ENCODE measurements at regions not wholly inside any gene's neighbourhood (a gene's known extent, or its start where the extent isn't known, plus 50 kb on each side); places are given as distances from the start of the nearest gene placed in this dataset.

DNA sequence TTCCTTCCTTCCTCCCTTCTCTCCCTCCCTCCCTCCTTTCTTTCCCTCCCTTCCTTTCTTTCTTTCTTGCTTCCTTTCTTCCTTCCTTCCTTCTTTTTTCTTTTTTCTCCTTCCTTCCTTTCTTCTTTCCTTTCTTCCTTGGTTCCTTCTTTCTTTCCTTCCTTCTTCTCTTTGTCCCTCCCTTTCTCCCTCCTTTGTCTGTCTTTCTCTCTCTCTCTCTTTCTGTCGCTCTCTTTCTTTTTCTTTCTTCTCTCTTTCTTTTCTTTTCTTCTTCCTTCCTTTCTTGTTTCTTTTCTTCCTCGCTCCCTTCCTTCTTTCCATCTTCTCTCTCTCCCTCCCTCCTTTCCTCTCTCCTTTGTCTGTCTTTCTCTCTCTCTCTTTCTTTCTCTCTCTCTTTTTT lies 601.9 kb upstream of the JAG1 start:
- no peaks in the 10 kb centered on the region for H3K9me2 ChIP-seq
- no peak overlapping the region for H3K4me2 ChIP-seq
- H4K20me1 ChIP-seq (ENCODE audit: insufficient read depth) = no peaks in the 10 kb centered on the region
- ChIA-PET CTCF (interaction anchor here (0.7 kb wide), 1 partner anchor 1740 kb away, joined by 3 read pairs; no protein-coding TSS in a partner anchor), POLR2A (no interaction called here)
- no peaks in the 10 kb centered on the region for H3K9me3 ChIP-seq
- no peaks in the 10 kb centered on the region for H3K36me3 ChIP-seq (replicated peaks in 1 of 2; ENCODE audit: control insufficient read depth in 1 of 2, insufficient read depth in 2 of 2, low read length in 1 of 2)
- no peaks in the 10 kb centered on the region for H3K27me3 ChIP-seq (ENCODE audit: insufficient read depth)
- no peak overlapping the region for H3K9ac ChIP-seq
- H3K4me3 ChIP-seq (ENCODE audit: low read depth in 2 of 2, low read length in 1 of 2) = no peak overlapping the region
- no peak for DNase-seq
- H2AFZ ChIP-seq (ENCODE audit: low read depth) = peak overlapping the region; percentile 54; the same call in 1 of the 2 replicates
- H3K4me1 ChIP-seq (ENCODE audit: control insufficient read depth in 1 of 2, insufficient read depth in 2 of 2, low read depth in 1 of 2, low read length in 1 of 2) = no peaks in the 10 kb centered on the region; a peak in 1 of 4 replicates
- H3F3A ChIP-seq (replicated peaks; ENCODE audit: insufficient read depth) = no peaks in the 10 kb centered on the region
- H3K27ac ChIP-seq (ENCODE audit: low read depth in 2 of 2, low read length in 1 of 2) = no peak overlapping the region
- 88% methylated on average over 2 of the region's 2 CpGs for WGBS (ENCODE audit: low lambda C conversion rate)
- no peak for TF ChIP-seq NFIC (IDR thresholded peaks at IDR 0.05; ENCODE audit: borderline replicate concordance)
- TF ChIP-seq, protein P1, sequence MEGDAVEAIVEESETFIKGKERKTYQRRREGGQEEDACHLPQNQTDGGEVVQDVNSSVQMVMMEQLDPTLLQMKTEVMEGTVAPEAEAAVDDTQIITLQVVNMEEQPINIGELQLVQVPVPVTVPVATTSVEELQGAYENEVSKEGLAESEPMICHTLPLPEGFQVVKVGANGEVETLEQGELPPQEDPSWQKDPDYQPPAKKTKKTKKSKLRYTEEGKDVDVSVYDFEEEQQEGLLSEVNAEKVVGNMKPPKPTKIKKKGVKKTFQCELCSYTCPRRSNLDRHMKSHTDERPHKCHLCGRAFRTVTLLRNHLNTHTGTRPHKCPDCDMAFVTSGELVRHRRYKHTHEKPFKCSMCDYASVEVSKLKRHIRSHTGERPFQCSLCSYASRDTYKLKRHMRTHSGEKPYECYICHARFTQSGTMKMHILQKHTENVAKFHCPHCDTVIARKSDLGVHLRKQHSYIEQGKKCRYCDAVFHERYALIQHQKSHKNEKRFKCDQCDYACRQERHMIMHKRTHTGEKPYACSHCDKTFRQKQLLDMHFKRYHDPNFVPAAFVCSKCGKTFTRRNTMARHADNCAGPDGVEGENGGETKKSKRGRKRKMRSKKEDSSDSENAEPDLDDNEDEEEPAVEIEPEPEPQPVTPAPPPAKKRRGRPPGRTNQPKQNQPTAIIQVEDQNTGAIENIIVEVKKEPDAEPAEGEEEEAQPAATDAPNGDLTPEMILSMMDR (IDR thresholded peaks at IDR 0.05) = no peak
- no peak for TF ChIP-seq USF1 (IDR thresholded peaks at IDR 0.05; ENCODE audit: borderline replicate concordance, low read depth)
- TF ChIP-seq POLR2AphosphoS5 (IDR thresholded peaks at IDR 0.05; ENCODE audit: low read depth, low read length) = no peak
- no peak for TF ChIP-seq YY1 (IDR thresholded peaks at IDR 0.05; ENCODE audit: low read depth)
- no peak for TF ChIP-seq USF2 (IDR thresholded peaks at IDR 0.05; ENCODE audit: borderline replicate concordance, low read depth, low read length)
- no peak for TF ChIP-seq RCOR1 (IDR thresholded peaks at IDR 0.05; ENCODE audit: low read length)
- H3K79me2 ChIP-seq (ENCODE audit: insufficient read depth) = no peaks in the 10 kb centered on the region

DNA sequence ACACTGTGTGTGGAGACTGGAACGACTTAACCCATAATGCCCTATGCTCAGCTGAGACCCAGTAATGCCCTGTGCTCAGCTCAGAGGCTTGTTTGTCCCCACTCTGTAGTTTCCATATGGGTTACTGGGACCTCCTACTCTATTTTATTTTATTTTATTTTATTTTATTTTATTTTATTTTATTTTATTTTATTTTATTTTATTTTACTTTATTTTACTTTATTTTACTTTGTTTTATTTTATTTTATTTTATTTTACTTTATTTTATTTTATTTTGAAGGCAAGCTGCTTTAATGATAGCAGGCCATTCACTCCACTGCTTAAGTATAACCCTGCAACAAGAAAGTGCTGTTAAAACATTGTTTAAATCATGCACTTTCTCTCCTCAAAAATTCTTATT lies 603.4 kb upstream of the JAG1 start:
- Histone ChIP-seq H4K20me1 (ENCODE audit: insufficient read depth) (no peaks in the 10 kb centered on the region), H3F3A (replicated peaks; ENCODE audit: insufficient read depth) (no peaks in the 10 kb centered on the region), H3K4me3 (ENCODE audit: low read depth in 2 of 2, low read length in 1 of 2) (no peak overlapping the region), H3K9me2 (no peaks in the 10 kb centered on the region), H3K4me1 (ENCODE audit: control insufficient read depth in 1 of 2, insufficient read depth in 2 of 2, low read depth in 1 of 2, low read length in 1 of 2) (no peaks in the 10 kb centered on the region), H3K36me3 (replicated peaks in 1 of 2; ENCODE audit: control insufficient read depth in 1 of 2, insufficient read depth in 2 of 2, low read length in 1 of 2) (no peaks in the 10 kb centered on the region), H2AFZ (ENCODE audit: low read depth) (no peak overlapping the region), H3K27ac (ENCODE audit: low read depth in 2 of 2, low read length in 1 of 2) (no peak overlapping the region), H3K4me2 (no peak overlapping the region), H3K27me3 (ENCODE audit: insufficient read depth) (no peaks in the 10 kb centered on the region), H3K79me2 (ENCODE audit: insufficient read depth) (no peaks in the 10 kb centered on the region), H3K9ac (no peak overlapping the region), H3K9me3 (no peaks in the 10 kb centered on the region)
- ChIA-PET CTCF (interaction anchor here (0.6 to 1.1 kb wide), 4 partner anchors 720 to 1397 kb away, joined by 3 read pairs; no protein-coding TSS in a partner anchor), POLR2A (no interaction called here)
- TF ChIP-seq USF2 (IDR thresholded peaks at IDR 0.05; ENCODE audit: borderline replicate concordance, low read depth, low read length) (no peak), NRF1 (IDR thresholded peaks at IDR 0.05; ENCODE audit: low read depth, low read length) (no peak), EZH2phosphoT487 (IDR thresholded peaks at IDR 0.05; ENCODE audit: borderline replicate concordance, low read depth) (no peak), MXI1 (IDR thresholded peaks at IDR 0.05; ENCODE audit: low read depth, low read length) (no peak), USF1 (IDR thresholded peaks at IDR 0.05; ENCODE audit: borderline replicate concordance, low read depth) (no peak), GABPA (IDR thresholded peaks at IDR 0.05; ENCODE audit: low read depth) (no peak), POLR2AphosphoS5 (IDR thresholded peaks at IDR 0.05; ENCODE audit: low read depth, low read length) (no peak), RXRA (IDR thresholded peaks at IDR 0.05; ENCODE audit: borderline replicate concordance, low read depth) (no peak), MEF2A (IDR thresholded peaks at IDR 0.05; ENCODE audit: borderline replicate concordance, low read depth) (no peak), RAD21 (IDR thresholded peaks at IDR 0.05; ENCODE audit: low read length) (no peak), SMC3 (IDR thresholded peaks at IDR 0.05; ENCODE audit: low read depth, low read length) (no peak), CHD2 (IDR thresholded peaks at IDR 0.05; ENCODE audit: low read length, partially characterized antibody) (no peak), FOSL2 (IDR thresholded peaks at IDR 0.05; ENCODE audit: borderline replicate concordance, low read depth) (no peak)
- TF ChIP-seq, protein P2, sequence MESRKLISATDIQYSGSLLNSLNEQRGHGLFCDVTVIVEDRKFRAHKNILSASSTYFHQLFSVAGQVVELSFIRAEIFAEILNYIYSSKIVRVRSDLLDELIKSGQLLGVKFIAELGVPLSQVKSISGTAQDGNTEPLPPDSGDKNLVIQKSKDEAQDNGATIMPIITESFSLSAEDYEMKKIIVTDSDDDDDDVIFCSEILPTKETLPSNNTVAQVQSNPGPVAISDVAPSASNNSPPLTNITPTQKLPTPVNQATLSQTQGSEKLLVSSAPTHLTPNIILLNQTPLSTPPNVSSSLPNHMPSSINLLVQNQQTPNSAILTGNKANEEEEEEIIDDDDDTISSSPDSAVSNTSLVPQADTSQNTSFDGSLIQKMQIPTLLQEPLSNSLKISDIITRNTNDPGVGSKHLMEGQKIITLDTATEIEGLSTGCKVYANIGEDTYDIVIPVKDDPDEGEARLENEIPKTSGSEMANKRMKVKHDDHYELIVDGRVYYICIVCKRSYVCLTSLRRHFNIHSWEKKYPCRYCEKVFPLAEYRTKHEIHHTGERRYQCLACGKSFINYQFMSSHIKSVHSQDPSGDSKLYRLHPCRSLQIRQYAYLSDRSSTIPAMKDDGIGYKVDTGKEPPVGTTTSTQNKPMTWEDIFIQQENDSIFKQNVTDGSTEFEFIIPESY (IDR thresholded peaks at IDR 0.05; ENCODE audit: borderline replicate concordance, low read depth) = no peak
- 91% methylated on average over 1 of the region's 1 CpG for WGBS (ENCODE audit: low lambda C conversion rate)
- DNase-seq = no peak
